OCI-LY1 (cell line): ENCODE measurements at regions not wholly inside any gene's neighbourhood (a gene's known extent, or its start where the extent isn't known, plus 50 kb on each side); places are given as distances from the start of the nearest gene placed in this dataset.

ENCODE experiments used
- CTCF ChIP-seq: fragments of 200-600 bp; sonication (generic), shearing (Covaris generic); IDR thresholded peaks from 2 replicates; pipeline ENCODE4 v1.5.1; 2017; ENCODE audit warnings: mild to moderate bottlenecking, antibody characterized with exemption, low read length, moderate library complexity, mixed read lengths
- EZH2 ChIP-seq: fragments of 200-600 bp; sonication (generic), shearing (Covaris generic); IDR thresholded peaks from 2 replicates; pipeline ENCODE4 v1.8.0; 2017; ENCODE audit warnings: borderline replicate concordance, mixed run types, mild to moderate bottlenecking, antibody characterized with exemption, low read length, moderate library complexity, mixed read lengths

GRCh38 chr16:63005356-63005755, 969.1 kb upstream of the CDH8 start:
- TF ChIP-seq CTCF (no peak), EZH2 (no peak)
